ENCODE measurements at regions not wholly inside any gene's neighbourhood (a gene's known extent, or its start where the extent isn't known, plus 50 kb on each side); places are given as distances from the start of the nearest gene placed in this dataset.

DNA sequence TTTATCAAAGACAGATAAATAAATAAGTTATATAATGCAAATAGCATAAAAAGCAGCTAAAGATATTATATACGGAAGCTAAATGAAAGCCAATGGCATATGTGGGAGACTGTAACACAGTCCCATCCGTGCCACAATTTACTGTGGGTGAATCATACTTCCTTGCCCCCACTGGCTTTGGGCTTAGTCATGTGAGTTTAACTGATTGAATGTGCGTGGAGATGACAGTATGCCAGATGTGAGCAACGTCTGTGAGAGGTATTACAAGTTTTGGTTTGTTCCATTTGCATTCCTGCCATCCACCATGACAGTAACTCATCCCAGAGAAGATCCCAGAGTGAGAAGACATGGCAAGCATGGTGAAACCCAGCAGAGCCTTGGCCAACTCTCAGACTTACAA lies 340.0 kb downstream of the SUCLA2 start:
- Histone ChIP-seq H3K36me3 (no peaks in the 10 kb centered on the region), H3K9me3 (ENCODE audit: severe bottlenecking) (no peaks in the 10 kb centered on the region), H3K4me3 (ENCODE audit: low read depth, low read length) (no peak overlapping the region), H3K27ac (no peak overlapping the region), H3K27me3 (ENCODE audit: insufficient read depth, low read depth, severe bottlenecking) (no peaks in the 10 kb centered on the region)
- no peak for TF ChIP-seq CTCF (IDR thresholded peaks at IDR 0.05; ENCODE audit: low read depth, low read length)
- no peak for DNase-seq

DNA sequence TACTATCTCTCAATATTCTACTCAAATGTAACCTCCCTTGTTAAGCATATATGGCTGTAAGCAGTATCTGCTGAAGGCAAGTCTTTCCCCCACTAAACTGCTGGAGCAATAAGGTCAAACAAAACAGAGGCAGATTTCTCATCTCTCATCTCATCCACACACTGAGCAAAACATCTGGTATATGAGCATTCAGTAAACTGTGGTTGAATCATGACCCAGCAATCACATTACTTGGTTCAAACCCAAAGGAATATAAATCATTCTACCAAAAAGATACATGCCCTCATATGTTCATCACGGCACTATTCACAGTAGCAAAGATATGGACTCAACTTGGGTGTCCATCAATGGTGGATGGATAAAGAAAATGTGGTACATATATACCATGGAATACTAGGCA lies 344.4 kb downstream of the SUCLA2 start:
- TF ChIP-seq CTCF (IDR thresholded peaks at IDR 0.05; ENCODE audit: low read depth, low read length): no peak
- Histone ChIP-seq H3K27me3 (ENCODE audit: insufficient read depth, low read depth, severe bottlenecking) (no peaks in the 10 kb centered on the region), H3K36me3 (no peaks in the 10 kb centered on the region), H3K4me3 (ENCODE audit: low read depth, low read length) (no peak overlapping the region), H3K27ac (no peak overlapping the region), H3K9me3 (ENCODE audit: severe bottlenecking) (no peaks in the 10 kb centered on the region)
- DNase-seq: no peak

- Histone ChIP-seq H3K9me3 (ENCODE audit: severe bottlenecking) (no peaks in the 10 kb centered on the region), H3K27ac (no peak overlapping the region), H3K36me3 (no peaks in the 10 kb centered on the region), H3K27me3 (ENCODE audit: insufficient read depth, low read depth, severe bottlenecking) (no peaks in the 10 kb centered on the region), H3K4me3 (ENCODE audit: low read depth, low read length) (no peak overlapping the region)
- TF ChIP-seq CTCF (IDR thresholded peaks at IDR 0.05; ENCODE audit: low read depth, low read length): no peak
- no peak for DNase-seq
Observed at GRCh38 chr13:47650209-47650608, 350.9 kb downstream of the SUCLA2 start.

DNA sequence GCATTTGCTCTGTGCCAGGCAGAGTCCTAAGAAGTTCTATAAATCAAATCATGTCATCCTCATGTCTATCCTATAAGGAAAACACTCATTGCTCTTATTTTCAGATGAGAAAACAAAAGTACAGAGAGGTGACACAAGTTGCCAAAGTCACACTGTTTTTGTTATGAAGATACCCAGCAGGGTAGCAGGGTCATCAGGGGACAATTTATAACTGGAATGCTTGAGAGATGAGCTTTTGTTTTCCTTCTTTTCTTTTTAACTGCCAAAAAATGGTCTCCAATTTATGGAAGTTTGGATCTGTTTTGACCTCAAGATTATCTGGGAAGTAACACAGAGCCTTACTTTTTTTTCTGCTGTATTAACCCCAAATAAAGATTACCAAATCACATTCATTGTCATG lies 354.1 kb downstream of the SUCLA2 start:
- no peak for TF ChIP-seq CTCF (IDR thresholded peaks at IDR 0.05; ENCODE audit: low read depth, low read length)
- DNase-seq: no peak
- H3K4me3 ChIP-seq (ENCODE audit: low read depth, low read length): no peak overlapping the region
- no peak overlapping the region for H3K27ac ChIP-seq
- H3K36me3 ChIP-seq: no peaks in the 10 kb centered on the region
- no peaks in the 10 kb centered on the region for H3K27me3 ChIP-seq (ENCODE audit: insufficient read depth, low read depth, severe bottlenecking)
- H3K9me3 ChIP-seq (ENCODE audit: severe bottlenecking): no peaks in the 10 kb centered on the region

DNA sequence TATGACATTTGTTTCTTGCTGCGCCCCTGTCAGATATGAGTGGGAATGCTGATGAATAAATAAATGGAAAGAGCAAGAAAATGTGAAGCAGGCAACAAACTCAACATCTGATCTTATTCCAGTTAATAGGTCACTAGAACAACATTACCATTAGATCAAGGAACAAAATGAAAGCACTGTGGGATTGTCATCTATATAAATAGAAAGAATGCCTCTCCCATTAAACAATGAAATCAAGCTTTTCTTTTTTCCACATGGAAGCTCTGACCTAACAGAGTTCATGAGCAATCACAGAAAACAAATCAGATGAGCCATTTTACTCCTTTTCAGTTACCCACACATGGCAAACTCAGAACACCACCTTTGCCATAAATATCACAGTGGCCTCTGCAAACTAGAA lies 354.8 kb downstream of the SUCLA2 start:
- H3K27ac ChIP-seq: no peak overlapping the region
- H3K27me3 ChIP-seq (ENCODE audit: insufficient read depth, low read depth, severe bottlenecking): no peaks in the 10 kb centered on the region
- no peak for TF ChIP-seq CTCF (IDR thresholded peaks at IDR 0.05; ENCODE audit: low read depth, low read length)

DNA sequence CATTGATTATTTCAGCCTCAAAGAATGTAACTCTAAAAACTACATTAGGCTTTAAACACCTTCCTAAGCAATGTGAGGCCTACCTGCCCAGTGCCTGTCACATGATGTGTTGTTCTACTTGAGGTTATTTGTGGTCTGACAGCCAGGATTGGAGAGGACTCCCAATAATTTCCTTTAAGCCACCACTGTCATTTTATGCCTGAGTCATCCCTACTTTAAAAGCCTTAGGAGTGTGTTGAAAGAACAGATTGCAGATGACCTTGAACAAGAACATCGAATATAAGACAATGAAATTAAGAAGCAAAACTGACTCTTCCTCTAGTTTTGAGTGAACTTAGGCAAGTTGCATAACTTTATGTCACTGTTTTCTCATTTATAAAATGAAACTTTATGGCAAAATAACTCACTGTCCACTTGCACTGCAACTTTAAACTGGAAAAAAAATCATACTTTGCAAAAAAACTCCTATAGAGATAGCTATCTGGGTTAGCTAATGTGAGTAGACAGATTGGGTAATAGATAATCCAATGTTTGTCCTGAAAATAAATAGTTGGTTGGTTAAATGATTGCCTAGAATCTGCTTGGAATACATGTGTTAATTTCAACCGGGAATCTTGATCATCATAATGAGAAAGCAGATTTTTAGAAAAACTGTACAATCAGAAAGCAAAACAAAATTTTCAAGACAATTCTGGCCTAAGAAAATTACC lies 361.2 kb downstream of the SUCLA2 start:
- Histone ChIP-seq H3K4me3 (ENCODE audit: low read depth, low read length) (no peak overlapping the region), H3K36me3 (no peaks in the 10 kb centered on the region), H3K27ac (no peak overlapping the region), H3K27me3 (ENCODE audit: insufficient read depth, low read depth, severe bottlenecking) (no peaks in the 10 kb centered on the region), H3K9me3 (ENCODE audit: severe bottlenecking) (no peaks in the 10 kb centered on the region)
- DNase-seq: no peak
- no peak for TF ChIP-seq CTCF (IDR thresholded peaks at IDR 0.05; ENCODE audit: low read depth, low read length)

More for the DNA sequence above, 354.8 kb downstream of the SUCLA2 start:
- DNase-seq: no peak
- Histone ChIP-seq H3K4me3 (ENCODE audit: low read depth, low read length) (no peak overlapping the region), H3K9me3 (ENCODE audit: severe bottlenecking) (no peaks in the 10 kb centered on the region), H3K36me3 (no peaks in the 10 kb centered on the region)

All from WERI-Rb-1 (cell line).